T47D (cell line): ENCODE measurements at regions not wholly inside any gene's neighbourhood (a gene's known extent, or its start where the extent isn't known, plus 50 kb on each side); places are given as distances from the start of the nearest gene placed in this dataset.
"Not testable (repeated sequence)": the region's sequence is repeated elsewhere in the genome, so short reads cannot be mapped to it uniquely, and the experiment has no call there.

Source experiments
- DNase-seq, 2 experiments: peaks; one replicate each; pipeline versions ENCODE4 v3.0.0 to v3.0.0-alpha.2; 2011 to 2012; ENCODE audit warnings: low read depth in 1 of 2, low spot score in 1 of 2
- JUND ChIP-seq: IDR thresholded peaks from 2 replicates; pipeline ENCODE4 v1.6.1; 2012; ENCODE audit warnings: low read depth
- in situ Hi-C: cut with HindIII; loops from 2 replicates; pipeline ENCODE4 v1.10.0; 2016; ENCODE audit warnings: low sequenced_read_pairs, low pct_unique_long_range_greater_than_20kb

DNA sequence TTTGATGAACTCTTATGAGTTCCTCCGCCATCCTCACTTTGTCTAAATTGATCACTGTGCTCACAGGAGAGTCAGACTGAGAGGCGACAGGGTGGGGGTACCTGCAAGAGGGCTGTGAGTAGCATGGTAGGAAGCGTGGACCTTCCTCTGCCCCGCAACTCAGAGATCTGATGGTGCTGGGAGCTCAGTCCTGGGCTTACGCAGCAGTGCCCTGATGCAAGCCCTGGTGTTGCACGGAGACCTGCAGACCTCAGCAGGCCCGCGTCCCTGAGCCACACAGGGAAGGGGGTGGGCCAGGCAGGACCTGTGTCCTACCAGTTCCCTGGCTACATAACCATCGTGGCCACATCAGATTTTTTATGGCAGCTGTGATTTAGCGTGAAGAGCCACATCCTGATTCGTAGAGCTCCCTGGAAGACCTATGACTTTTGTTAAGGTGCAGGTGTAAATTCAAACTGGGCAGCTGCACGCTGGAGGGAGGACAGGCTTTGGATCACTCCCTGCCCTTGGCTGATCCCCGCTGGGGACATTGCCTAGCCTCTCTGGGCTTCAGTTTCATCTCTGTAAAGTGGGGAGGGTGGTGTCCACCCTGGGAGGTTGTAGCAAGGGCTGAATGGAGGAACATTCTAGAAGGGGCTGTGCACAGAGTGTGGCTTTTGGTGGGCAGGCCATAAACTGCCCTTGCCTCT lies 176.1 kb downstream of the KLF13 start:
- in situ Hi-C loops, result no loop called here
- no peak for TF ChIP-seq JUND
- no peak for DNase-seq

DNA sequence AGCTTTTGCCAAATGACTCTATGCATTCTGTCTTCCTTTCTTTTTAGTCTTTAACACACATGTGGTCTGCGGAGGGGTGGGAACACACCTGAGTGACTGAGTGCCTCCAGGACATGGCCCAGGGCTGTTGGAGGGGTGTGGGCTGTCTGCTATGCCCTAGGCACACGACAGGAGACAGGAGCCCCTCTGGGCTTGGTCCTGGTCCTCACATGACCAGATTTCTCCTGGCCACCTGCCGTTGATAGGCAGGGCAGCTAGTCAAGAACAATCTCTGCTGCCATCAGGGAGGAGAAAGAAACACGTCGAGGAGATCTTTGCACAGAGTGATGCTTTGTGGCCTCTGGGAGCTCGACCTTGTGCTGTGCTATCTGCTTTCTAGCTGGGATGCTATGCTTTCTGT lies 176.6 kb downstream of the KLF13 start:
- no peak for TF ChIP-seq JUND
- in situ Hi-C loops, result no loop called here

DNA sequence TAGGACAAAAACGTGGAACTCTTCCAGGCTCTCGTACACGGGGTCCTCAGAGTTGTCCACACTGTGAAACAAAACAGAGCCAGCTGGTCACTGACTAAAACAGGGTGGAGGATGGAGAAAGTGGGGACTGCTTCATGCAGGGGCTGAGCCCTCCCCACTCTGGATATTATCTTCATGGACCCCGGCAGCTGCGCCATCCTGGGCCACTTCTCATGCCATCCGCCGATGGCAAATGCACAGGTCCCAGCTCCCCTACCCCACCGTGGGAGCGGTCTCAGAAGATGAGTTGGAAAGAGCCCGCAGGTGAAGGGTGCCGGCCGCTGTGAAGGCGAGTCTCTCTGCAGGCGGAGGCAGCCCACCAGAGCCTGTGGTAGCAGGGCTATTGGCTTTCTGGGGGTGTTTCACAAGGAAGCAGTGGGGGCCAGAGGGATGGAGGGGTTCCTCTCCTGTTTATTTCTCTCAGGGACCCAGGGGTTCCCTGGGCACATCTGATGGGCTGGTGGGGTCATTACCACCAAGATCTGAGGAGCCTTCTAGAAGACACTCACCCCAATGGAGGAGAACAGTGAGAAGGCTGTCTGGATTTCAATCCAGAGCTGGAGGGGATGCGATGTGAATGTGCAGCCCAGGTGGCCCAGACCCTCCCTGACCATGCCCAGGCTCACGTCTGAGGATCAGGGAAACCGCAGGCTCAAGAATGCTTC lies 177.3 kb downstream of the KLF13 start:
- in situ Hi-C loops, result no loop called here
- no peak for TF ChIP-seq JUND

More for the DNA sequence above, 176.6 kb downstream of the KLF13 start:
- DNase-seq, result no peak

DNA sequence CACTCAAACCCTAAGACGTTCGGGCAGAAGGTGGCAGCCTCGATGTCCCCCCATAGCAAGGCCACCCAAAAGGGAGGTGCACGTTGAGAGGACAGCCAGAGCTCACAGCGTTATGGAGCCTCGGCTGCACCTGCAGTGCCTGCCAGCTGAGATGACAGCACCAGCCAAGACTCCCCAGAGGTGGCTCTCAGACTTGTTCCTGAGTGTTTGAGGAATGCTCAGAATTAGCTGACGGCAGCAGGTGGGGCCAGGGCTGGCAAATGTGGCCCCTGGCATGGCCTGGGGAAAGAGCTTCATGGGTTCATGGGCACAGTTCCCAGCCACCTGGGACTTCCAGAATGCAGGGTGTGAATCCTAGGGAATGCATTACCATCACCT lies 177.8 kb downstream of the KLF13 start:
- no peak for TF ChIP-seq JUND
- in situ Hi-C loops, result no loop called here
- DNase-seq, result peak in 1 of 2 experiments; percentile 30

More for the DNA sequence above, 177.3 kb downstream of the KLF13 start:
- no peak for DNase-seq

DNA sequence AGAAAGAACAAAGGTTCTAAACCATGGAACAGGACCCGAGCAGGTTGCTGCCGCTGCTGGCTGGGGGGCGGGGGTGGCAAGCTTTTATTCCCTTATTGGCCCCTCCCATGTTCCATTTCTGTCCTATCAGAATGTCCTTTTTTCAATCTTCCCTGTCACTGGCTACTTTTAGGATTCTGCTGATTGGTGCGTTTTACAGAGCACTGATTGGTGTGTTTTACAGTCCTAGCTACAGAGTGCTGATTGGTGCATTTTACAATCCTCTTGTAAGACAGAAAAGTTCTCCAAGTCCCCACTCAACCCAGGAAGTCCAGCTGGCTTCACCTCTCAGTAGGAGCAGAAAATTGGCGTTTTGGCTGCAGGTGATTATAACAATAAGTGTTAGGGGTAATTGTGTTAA lies 180.9 kb downstream of the KLF13 start:
- in situ Hi-C loops, DNase-seq: not testable (repeated sequence)

DNA sequence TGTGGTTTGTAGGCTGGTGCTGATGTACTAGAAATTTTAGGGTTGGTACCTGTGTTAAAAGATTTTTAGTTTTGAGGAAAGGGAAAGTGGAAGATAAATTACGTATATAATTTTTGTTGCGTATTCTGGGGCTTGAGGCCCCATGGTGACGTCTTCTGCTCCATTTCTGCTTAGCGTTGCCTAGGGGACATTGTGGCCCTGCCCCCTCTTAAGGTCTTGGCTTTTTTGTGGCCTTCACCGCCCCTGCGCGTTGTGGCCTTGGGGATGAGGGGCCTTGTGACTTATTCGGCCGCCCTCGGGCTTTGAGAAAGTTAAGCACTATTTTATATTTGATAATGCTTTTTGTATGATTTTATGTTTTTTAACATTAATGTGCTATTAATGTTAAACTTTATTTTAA lies 182.0 kb downstream of the KLF13 start:
- DNase-seq, result no peak
- in situ Hi-C loops, result no loop called here
- no peak for TF ChIP-seq JUND

DNA sequence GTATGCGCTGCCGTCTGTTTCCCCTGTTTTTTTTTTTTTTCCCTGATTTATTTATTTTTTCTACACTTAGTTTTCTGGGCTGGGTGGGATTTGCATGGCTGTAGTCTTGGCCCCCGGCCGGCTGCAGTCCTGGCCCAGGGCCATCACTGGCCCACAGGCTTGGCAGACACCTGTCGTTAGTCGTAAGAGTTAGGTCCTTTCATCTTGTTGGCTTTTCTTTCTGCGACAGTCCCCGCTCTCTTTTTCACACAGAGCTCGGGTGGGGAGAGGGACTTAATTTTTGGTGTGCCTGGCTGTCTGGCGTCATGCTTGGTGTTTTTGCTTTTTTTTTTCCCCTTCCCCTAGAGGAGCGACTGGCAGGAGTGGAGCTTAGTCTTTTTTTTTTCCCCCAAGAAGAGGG lies 183.4 kb downstream of the KLF13 start:
- TF ChIP-seq JUND, result no peak
- DNase-seq, result no peak
- in situ Hi-C loops, result no loop called here

DNA sequence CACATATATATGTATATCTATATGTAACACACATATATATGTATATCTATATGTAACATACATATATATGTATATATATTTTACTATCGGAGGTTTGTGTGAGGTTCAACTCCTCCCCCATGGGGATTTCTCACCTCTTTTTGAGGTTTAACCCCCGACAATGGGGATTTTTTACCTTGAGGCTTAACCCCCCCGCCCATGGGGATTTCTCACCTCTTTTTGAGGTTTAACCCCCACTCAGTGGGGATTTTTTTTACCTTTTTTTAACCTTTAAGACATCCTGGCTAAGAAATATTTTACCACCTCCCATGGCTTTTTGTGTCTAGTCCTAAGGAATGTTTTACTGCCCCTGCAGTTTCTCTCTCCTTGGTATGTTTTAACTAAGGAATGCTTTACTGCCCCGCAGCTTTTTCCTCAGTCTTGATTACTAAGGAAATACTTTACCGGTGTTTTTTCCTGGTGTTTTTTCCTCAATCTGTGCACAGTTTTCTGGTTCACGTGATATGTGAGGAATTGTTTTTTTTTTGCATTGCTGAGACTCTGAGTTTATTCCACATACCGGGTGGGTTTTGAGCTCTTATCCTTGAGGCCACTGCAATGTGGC lies 185.2 kb downstream of the KLF13 start:
- no peak for DNase-seq
- no peak for TF ChIP-seq JUND
- in situ Hi-C loops, result no loop called here

DNA sequence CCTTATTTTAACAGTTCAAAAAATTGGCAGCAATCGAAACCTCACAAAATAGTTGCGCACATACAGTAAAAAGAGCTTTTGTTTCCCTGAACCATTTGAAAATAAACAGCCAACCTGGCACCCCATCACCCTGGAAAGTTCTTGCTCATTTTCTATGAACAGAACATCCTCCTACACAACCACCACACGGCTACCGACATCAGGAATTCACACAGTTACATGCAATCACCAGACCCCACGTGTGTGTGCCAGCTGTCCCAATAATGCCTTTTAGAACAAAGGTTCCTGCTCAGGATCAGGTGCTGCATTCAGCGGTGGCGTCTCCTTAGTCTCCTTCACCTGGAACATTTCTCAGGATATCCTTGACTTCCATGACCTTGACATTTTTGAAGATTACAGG lies 186.5 kb downstream of the KLF13 start:
- DNase-seq, result no peak
- TF ChIP-seq JUND, result no peak
- in situ Hi-C loops, result no loop called here

DNA sequence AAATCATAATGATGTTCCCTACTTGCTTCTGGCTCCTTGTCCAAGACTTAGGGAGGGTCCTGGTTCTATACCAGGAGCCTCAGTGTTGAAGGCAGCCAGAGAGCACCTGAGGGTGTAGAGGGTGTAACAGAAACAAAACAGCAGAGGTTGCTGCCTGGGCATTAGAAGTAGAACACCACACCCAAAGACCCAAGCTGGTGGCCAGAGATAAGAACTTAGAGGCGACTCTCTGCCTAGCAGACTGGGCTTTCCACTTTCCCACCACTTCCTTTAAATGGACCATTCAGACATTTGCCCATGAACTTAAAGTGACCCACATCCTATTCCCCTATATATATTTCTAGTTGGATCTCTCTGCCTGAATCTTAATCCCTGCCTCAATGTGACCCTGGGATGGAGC lies 189.8 kb downstream of the KLF13 start:
- in situ Hi-C loops, result no loop called here
- no peak for DNase-seq
- TF ChIP-seq JUND, result no peak

DNA sequence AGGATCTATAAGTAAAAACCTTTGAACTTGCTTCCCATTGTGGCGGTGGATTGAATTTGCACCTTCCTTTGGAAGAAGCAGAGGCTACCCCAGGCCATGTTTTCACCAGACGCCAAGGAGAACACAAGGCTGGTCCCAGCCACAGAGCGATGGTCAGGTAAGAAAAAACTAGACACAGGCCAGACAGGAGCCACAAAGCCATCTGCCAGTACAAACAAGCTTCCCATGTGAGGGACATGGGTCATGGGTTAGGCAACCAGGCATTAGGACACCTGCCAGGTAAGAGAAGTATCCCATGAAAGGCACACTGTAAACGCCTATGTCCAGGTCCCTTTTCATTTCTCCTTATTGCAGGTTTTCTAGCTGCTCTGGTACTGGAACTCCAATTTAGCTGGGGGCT lies 190.2 kb downstream of the KLF13 start:
- in situ Hi-C loops, result no loop called here
- DNase-seq, result peak in 1 of 2 experiments; percentile 8
- TF ChIP-seq JUND, result no peak

DNA sequence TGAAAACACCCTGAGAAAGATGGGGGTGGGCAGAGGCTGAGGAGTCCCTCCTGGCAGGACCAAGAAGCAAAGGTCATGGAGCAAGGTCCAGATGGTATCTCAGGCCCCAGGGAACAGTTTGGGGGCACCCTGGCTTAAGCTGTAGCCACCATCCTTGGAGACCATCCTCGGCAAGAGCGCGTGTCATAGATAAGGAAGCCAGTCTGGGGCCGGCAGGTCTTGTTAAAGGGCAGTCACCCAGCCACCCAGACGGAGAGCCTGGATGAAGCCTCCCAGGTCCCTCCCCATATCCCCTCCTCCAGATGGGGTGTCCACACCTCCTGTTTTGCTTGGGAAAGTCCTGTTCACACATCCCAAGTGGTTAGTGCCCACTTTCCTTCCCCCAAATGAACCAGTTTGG lies 191.1 kb downstream of the KLF13 start:
- in situ Hi-C loops, result no loop called here
- no peak for DNase-seq
- TF ChIP-seq JUND, result no peak

DNA sequence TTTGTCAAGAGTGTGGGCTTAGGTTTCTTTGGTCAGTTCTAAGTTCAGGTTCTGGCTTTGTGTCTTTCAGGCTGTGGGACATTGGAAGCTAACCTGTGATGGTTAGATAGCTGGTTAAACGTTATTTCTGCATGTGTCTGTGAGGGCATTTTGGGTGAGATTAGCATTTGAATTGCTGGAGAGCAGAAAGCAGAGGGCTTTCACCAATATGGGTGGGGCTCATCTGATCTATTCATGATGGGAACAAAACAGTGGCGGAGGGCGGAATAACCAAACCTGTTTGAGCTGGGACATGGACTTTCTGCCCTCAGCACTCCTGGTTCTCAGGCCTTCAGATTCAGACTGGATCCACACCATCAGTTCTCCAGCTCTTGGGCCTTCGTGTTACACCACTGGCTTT lies 195.4 kb downstream of the KLF13 start:
- DNase-seq, result no peak
- in situ Hi-C loops, result no loop called here
- TF ChIP-seq JUND, result no peak
